ENCODE measurements at regions not wholly inside any gene's neighbourhood (a gene's known extent, or its start where the extent isn't known, plus 50 kb on each side); places are given as distances from the start of the nearest gene placed in this dataset.

DNA sequence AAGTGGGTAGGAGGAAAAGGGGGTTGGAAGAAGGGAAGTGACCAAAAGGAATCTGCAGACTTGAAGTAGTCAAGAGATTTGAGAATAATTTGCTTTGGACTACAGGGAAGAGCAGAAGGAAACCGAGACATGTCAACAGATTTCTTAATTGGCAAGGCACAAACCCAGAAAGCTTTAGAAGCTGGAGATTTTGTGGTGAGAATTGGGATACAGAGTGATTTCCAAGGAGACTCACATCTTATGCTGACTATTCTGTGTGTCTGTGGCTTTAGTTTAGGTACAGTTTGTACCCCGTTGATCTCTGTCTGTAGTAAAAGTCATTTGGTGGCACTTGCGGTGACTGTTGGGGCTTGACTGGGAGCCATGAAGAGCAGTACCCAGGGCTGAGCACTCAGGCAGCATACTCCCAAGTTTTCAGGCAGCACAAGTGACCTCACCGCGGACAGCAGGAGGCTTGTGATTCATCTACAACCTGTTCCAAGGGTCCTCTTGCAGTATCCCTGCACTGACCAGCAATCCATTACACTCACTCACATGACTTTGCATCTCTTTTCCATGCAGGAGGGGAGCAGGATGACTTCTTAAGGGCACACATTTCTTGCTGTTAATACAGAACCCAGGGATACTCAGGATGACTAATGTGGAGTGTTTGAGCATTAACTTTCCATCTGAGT is 97.1 kb upstream of the TNP1 start:
- TF ChIP-seq, protein P1, sequence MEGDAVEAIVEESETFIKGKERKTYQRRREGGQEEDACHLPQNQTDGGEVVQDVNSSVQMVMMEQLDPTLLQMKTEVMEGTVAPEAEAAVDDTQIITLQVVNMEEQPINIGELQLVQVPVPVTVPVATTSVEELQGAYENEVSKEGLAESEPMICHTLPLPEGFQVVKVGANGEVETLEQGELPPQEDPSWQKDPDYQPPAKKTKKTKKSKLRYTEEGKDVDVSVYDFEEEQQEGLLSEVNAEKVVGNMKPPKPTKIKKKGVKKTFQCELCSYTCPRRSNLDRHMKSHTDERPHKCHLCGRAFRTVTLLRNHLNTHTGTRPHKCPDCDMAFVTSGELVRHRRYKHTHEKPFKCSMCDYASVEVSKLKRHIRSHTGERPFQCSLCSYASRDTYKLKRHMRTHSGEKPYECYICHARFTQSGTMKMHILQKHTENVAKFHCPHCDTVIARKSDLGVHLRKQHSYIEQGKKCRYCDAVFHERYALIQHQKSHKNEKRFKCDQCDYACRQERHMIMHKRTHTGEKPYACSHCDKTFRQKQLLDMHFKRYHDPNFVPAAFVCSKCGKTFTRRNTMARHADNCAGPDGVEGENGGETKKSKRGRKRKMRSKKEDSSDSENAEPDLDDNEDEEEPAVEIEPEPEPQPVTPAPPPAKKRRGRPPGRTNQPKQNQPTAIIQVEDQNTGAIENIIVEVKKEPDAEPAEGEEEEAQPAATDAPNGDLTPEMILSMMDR (IDR thresholded peaks at IDR 0.05; ENCODE audit: control extremely low read depth, extremely low read depth, low read depth, missing control alignments): no peak
- ChIA-PET CTCF (no interaction called here), POLR2A (no interaction called here)
- no peak for DNase-seq (ENCODE audit: extremely low spot score)

DNA sequence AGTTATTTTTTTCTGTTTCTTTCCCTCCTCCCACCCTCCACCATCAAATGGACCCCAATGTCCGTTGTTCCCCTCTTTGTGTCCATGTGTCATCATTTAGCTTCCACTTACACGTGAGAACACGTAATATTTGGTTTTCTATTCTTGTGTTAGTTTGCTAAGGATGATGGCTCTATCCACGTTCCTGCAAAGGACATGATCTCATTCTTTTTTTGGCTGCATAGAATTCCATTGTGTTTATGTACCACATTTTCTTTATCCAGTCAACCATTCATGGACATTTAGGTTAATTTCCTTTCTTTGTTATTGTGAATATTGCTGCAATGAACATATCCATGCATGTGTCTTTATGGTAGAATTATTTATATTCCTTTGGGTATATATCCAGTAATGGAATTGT is 91.3 kb upstream of the TNP1 start:
- CTCF ChIA-PET: no interaction called here
- DNase-seq (ENCODE audit: extremely low spot score): no peak
- TF ChIP-seq, protein P1 (IDR thresholded peaks at IDR 0.05; ENCODE audit: control extremely low read depth, extremely low read depth, low read depth, missing control alignments): no peak
- POLR2A ChIA-PET: no interaction called here

DNA sequence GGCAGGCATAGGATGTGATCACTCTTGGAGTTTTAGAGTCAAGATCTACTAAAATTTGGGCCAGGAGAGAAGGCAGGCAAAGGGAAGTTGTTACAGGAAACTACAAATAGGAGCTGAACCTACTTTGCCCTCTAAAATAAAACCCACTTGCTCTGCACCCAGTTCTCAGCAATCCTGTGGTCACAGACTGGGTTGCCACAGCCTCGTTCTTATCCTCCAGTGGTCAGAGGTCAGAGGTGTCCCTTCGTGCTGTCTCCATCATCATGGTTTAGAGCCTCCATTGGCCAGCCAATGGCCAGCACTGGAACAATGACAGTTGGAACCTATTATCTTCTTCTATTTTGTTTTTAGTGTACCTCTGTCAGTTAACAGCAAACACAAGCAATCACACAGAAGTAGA is 90.7 kb upstream of the TNP1 start:
- TF ChIP-seq, protein P1 (IDR thresholded peaks at IDR 0.05; ENCODE audit: control extremely low read depth, extremely low read depth, low read depth, missing control alignments): no peak
- DNase-seq (ENCODE audit: extremely low spot score): no peak
- ChIA-PET POLR2A (no interaction called here), CTCF (interaction anchor here (0.9 to 1.2 kb wide), 3 partner anchors 9 to 18 kb away, joined by 3 read pairs; no protein-coding TSS in a partner anchor)

DNA sequence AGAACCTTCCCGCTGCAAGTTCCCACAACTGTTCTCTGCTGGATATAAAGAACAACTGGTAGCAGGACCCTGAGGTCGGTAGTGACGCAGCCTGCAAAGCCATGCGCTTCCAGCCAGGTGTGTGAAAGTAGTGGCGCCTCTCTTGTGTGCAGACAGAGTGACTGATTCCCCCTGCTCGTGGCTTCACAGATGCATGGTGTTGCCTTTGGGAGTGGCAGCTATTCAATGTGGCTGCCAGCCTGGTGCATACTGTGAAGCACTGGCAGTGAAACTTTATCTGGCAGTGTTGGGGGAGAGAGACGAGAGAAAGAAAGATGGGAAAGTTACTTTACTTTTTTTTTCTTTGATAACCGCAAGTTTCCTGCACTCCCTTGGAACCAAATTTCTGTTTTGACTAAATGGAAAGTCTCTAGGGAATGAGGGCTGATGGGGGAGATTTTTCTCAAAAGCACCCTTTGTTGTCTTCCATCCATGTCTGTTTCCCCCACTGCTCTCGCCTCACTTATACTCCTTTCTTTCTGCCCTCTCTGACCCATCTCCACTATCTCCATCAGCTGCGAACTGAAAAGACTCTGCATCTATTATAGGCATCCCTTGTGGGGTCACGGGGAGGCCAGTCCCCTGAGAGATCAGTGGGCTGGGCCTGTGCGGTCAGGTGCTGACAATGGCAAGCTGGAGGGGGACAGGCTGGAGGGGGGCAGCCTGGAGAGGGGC is 90.0 kb upstream of the TNP1 start:
- DNase-seq (ENCODE audit: extremely low spot score): no peak
- CTCF ChIA-PET: interaction anchor here (0.9 to 1.2 kb wide), 3 partner anchors 9 to 18 kb away, joined by 3 read pairs; no protein-coding TSS in a partner anchor
- POLR2A ChIA-PET: no interaction called here
- TF ChIP-seq, protein P1 (IDR thresholded peaks at IDR 0.05; ENCODE audit: control extremely low read depth, extremely low read depth, low read depth, missing control alignments): no peak

DNA sequence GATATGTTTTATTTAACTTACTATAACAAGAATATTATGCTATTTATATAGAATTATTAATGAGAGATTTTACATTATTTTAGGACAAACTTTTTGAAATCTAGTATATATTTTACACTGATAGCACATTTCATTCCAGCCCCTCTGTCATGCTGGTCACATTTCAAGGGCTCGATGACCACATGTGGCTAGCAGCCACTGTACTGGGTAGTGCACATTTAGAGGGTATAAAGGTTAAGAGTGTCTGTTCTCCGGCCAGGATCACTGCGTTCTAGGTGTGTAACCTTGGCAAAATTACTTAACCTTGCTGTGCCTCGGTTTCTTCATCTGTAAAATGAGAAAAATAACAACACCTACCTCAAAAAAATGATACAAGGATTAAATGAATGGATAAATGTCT is 87.2 kb upstream of the TNP1 start:
- CTCF ChIA-PET: no interaction called here
- TF ChIP-seq, protein P1 (IDR thresholded peaks at IDR 0.05; ENCODE audit: control extremely low read depth, extremely low read depth, low read depth, missing control alignments): no peak
- DNase-seq (ENCODE audit: extremely low spot score): no peak
- POLR2A ChIA-PET: no interaction called here

DNA sequence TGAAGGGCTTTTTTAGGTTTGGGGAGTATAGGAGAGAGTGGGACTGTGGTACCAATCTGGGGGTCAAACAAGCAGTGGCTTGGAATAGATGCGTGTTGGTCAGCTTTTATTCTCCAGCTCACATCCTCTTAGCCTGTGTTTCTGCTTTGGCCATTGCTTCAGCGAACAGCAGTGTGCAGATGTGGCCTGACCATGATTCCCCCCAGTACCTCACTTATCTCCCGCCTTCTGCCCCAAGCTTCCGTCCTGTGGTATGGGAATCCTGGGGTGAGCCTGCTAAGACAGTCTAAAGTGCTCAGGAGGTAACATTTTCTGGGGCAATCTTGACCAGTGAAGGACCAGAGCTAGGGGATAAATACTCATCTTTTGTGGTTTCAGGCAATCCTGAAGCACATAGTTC is 84.9 kb upstream of the TNP1 start:
- DNase-seq (ENCODE audit: extremely low spot score): no peak
- ChIA-PET CTCF (interaction anchor here (1.2 to 1.3 kb wide), 2 partner anchors 10 to 12 kb away, joined by 3 to 5 read pairs; no protein-coding TSS in a partner anchor), POLR2A (no interaction called here)
- TF ChIP-seq, protein P1 (IDR thresholded peaks at IDR 0.05; ENCODE audit: control extremely low read depth, extremely low read depth, low read depth, missing control alignments): no peak

Measured in GM10248 (cell line).